ENCODE measurements at regions not wholly inside any gene's neighbourhood (a gene's known extent, or its start where the extent isn't known, plus 50 kb on each side); places are given as distances from the start of the nearest gene placed in this dataset.
"Not testable (repeated sequence)": the region's sequence is repeated elsewhere in the genome, so short reads cannot be mapped to it uniquely, and the experiment has no call there.

- H3K27ac ChIP-seq = no peak overlapping the region
- no peak for TF ChIP-seq CTCF (conservative IDR thresholded peaks at IDR 0.05)
Measured at GRCh38 chr18:35837922-35838496, 134.5 kb upstream of the RMP24 start.

- H3K27ac ChIP-seq = no peak overlapping the region
- no peak for TF ChIP-seq CTCF (conservative IDR thresholded peaks at IDR 0.05)
Measured at GRCh38 chr18:35841283-35841682, 131.2 kb upstream of the RMP24 start.

- H3K27ac ChIP-seq = no peak overlapping the region
- no peak for TF ChIP-seq CTCF (conservative IDR thresholded peaks at IDR 0.05)
Measured at GRCh38 chr18:35842536-35842935, 129.9 kb upstream of the RMP24 start.

GRCh38 chr18:35848321-35848720, 124.2 kb upstream of the RMP24 start:
- not testable (repeated sequence) for H3K27ac ChIP-seq

- peak overlapping the region; percentile 30; the same call in 1 of the 2 replicates for H3K27ac ChIP-seq
Measured at GRCh38 chr18:35849241-35849640, 123.2 kb upstream of the RMP24 start.

GRCh38 chr18:35851286-35851970, 121.1 kb upstream of the RMP24 start:
- TF ChIP-seq CTCF (conservative IDR thresholded peaks at IDR 0.05) = no peak
- no peak overlapping the region for H3K27ac ChIP-seq

GRCh38 chr18:35852786-35853185, 119.7 kb upstream of the RMP24 start:
- no peak overlapping the region for H3K27ac ChIP-seq
- no peak for TF ChIP-seq CTCF (conservative IDR thresholded peaks at IDR 0.05)

GRCh38 chr18:35854095-35854494, 118.4 kb upstream of the RMP24 start:
- no peak for TF ChIP-seq CTCF (conservative IDR thresholded peaks at IDR 0.05)
- H3K27ac ChIP-seq = no peak overlapping the region
